Fibroblast of pulmonary artery (primary cell): ENCODE measurements at regions not wholly inside any gene's neighbourhood (a gene's known extent, or its start where the extent isn't known, plus 50 kb on each side); places are given as distances from the start of the nearest gene placed in this dataset.

Source experiments
- DNase-seq: peaks from one replicate; pipeline ENCODE4 v3.0.0-alpha.2; 2010; ENCODE audit warnings: low read depth
- H3K4me3 ChIP-seq: replicated peaks from 2 replicates; pipeline ENCODE4 v1.5.1; 2011; ENCODE audit warnings: low read depth, mild to moderate bottlenecking, control low read depth, low read length, moderate library complexity
- CTCF ChIP-seq: IDR thresholded peaks from 2 replicates; pipeline ENCODE4 v1.5.1; 2011; ENCODE audit warnings: mild to moderate bottlenecking, control low read depth, low read length, inconsistent platforms; ENCODE audit errors: missing control alignments

- no peak for TF ChIP-seq CTCF
- H3K4me3 ChIP-seq, result no peak overlapping the region
- DNase-seq, result no peak
These were observed 703.7 kb downstream of the UQCRFS1 start for GRCh38 chr19:28509079-28509895.

- no peak overlapping the region for H3K4me3 ChIP-seq
- TF ChIP-seq CTCF, result no peak
- no peak for DNase-seq
These were observed 704.3 kb downstream of the UQCRFS1 start for GRCh38 chr19:28508666-28509065.

GRCh38 chr19:28505933-28506332 is 707.0 kb downstream of the UQCRFS1 start:
- no peak for TF ChIP-seq CTCF
- H3K4me3 ChIP-seq, result no peak overlapping the region
- DNase-seq, result no peak

GRCh38 chr19:28505134-28505533 is 707.8 kb downstream of the UQCRFS1 start:
- no peak for TF ChIP-seq CTCF
- no peak overlapping the region for H3K4me3 ChIP-seq
- DNase-seq, result no peak

GRCh38 chr19:28504727-28505126 is 708.2 kb downstream of the UQCRFS1 start:
- H3K4me3 ChIP-seq, result no peak overlapping the region
- no peak for DNase-seq
- TF ChIP-seq CTCF, result no peak

- no peak overlapping the region for H3K4me3 ChIP-seq
- no peak for TF ChIP-seq CTCF
- no peak for DNase-seq
These were observed 708.8 kb downstream of the UQCRFS1 start for GRCh38 chr19:28504139-28504538.
